ENCODE measurements at regions not wholly inside any gene's neighbourhood (a gene's known extent, or its start where the extent isn't known, plus 50 kb on each side); places are given as distances from the start of the nearest gene placed in this dataset.

DNA sequence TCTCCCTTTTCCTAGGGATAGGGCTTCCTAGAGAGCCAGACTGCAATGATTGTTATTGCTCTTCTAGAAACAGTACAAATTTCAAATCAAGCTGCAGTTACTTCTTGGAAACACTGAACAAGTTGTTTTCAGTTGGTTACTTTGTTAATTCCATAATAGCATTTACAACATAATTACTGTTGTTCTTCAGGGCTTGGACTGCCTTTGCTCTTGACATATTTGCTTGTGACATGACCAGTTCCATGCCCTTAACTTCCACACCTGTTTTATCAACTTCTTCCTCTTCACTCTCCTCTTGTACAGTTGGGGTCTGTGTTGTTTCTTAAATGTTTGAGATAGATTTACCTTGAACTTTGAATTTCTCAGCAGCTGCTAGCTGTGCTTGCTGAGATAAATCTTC is 104.4 kb downstream of the SEC23IP start:
- Mint-ChIP-seq H3K9me3 (peaks cover 7 to 8% of the 10 kb centered on the region in 2 donors), H3K27me3 (peaks cover 46 to 61% of the 10 kb centered on the region in 2 donors), H3K4me1 (ENCODE audit: low read depth in 2 of 2) (no peaks in the 10 kb centered on the region), H3K4me3 (no peak overlapping the region), H3K27ac (no peak overlapping the region), H3K36me3 (ENCODE audit: insufficient read depth) (no peaks in the 10 kb centered on the region)
- ATAC-seq (replicated peaks) (no peak), DNase-seq (no peak)

DNA sequence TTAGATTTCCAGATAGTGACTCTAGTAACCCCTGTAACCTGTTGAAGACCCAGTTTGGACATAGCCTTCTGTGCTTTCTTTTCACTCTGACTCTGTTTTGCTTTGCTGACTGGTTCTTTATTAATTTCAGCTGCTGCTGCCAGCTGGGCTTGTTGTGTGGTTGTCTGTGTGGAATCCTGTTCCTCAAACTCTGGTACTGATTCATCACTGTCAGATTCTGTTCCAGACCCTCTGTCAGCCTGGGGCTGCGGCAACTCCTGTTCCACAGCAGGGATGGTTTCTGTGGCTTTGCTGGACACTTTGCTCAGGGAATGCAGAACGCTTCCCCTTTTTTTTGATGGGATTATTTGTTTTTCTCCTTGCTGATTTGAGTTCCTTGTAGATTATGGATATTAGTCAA is 104.9 kb downstream of the SEC23IP start:
- Mint-ChIP-seq H3K9me3 (peaks cover 7 to 8% of the 10 kb centered on the region in 2 donors), H3K4me3 (no peak overlapping the region), H3K27me3 (peaks cover 41 to 66% of the 10 kb centered on the region in 2 donors), H3K27ac (no peak overlapping the region), H3K36me3 (ENCODE audit: insufficient read depth) (no peaks in the 10 kb centered on the region), H3K4me1 (ENCODE audit: low read depth in 2 of 2) (no peaks in the 10 kb centered on the region)
- DNase-seq (no peak), ATAC-seq (replicated peaks) (no peak)

DNA sequence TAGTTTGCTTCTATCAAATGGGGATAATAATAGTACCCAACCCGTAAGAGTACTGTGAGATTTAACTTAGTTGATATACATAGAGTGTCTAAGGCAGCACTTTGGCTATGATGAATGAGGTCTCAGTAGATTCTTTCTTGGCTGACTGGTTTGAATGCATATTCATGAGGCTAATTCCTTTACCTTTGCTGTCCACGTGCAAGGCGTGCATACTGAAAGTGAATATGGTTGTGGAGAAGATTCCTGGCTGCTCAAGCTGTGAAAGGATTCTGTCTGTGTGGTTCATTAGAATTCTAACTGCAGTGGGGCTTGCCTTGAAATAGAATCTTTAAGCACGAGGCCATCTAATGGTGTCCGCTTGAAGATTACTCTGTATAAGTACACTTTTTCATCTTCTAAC is 110.3 kb downstream of the SEC23IP start:
- ATAC-seq (replicated peaks) (no peak), DNase-seq (no peak)
- no peaks in the 10 kb centered on the region for H3K9me3 Mint-ChIP-seq
- no peak overlapping the region for H3K27ac Mint-ChIP-seq
- H3K4me3 Mint-ChIP-seq, result no peak overlapping the region
- no peaks in the 10 kb centered on the region for H3K4me1 Mint-ChIP-seq (ENCODE audit: low read depth in 2 of 2)
- peaks cover 57 to 75% of the 10 kb centered on the region in 2 donors for H3K27me3 Mint-ChIP-seq
- no peaks in the 10 kb centered on the region for H3K36me3 Mint-ChIP-seq (ENCODE audit: insufficient read depth)

DNA sequence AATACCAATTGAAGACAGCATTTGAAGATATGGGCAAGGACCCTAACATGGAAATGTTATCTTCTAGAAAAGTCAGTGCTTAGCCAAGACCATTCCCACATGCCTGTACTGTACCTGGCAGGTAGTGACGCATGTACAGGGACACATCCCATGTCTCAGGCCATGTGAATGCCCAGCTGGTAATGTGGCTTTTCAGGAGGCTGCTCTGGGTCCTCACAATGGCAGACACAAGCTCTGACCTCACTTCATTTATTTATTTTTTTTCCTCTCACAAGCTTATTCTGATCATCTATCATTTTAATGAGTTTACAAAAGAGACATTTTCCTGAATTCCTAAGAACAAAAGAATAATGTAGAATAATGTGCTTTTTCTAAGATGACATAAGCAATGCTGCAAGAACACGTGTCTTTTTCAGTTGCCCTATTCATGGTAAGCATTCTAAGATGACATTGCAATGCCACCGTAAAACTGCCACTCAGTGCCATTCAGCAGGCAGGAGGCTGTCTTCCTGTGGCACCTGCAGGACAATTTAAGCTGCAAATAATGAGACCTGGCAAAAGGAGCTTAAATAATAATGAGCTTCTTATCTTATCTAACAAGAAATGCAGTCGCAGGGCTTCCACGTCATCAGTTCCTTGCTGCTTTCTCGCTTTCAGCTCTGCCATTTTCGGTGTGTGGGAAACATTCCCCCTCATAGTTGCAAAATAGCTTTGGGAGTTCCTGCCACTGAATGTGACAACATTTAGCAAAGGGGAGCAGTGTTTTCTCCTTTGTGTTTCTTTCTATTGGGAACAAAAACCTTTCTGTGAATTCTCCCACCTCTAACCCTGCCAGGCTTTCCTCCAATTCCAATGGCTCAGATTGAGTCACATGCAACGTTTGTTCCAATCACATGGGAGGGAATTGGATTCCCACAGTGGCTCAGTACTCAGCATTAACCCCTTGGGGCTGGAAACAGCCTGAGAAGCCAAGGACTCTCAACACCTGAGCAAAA is 113.0 kb downstream of the SEC23IP start:
- Mint-ChIP-seq H3K4me1 (ENCODE audit: low read depth in 2 of 2) (no peaks in the 10 kb centered on the region), H3K36me3 (ENCODE audit: insufficient read depth) (no peaks in the 10 kb centered on the region), H3K27me3 (peaks cover 45 to 69% of the 10 kb centered on the region in 2 donors), H3K9me3 (no peaks in the 10 kb centered on the region), H3K4me3 (no peak overlapping the region), H3K27ac (no peak overlapping the region)
- no peak for DNase-seq
- no peak for ATAC-seq (replicated peaks)

DNA sequence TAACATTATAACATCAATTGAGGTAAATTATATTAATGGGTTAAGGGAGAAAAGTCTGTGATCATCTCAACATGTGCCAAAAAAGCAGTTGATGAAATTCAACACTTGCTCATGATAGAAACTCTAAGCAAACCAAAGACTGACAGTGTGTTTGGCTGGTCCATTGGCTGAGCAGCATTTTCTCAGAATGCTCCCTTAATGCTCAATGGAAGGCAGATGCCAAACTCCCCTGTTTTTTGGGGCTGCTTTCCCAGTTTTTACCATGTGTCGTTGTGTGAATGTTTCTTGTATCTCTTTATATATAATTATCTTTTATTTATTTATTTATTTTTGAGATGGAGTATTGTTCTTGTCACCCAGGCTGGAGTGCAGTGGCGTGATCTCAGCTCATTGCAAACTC is 114.7 kb downstream of the SEC23IP start:
- peaks cover 47 to 72% of the 10 kb centered on the region in 2 donors for H3K27me3 Mint-ChIP-seq
- ATAC-seq (replicated peaks) (no peak), DNase-seq (no peak)
- H3K4me3 Mint-ChIP-seq, result no peak overlapping the region
- H3K27ac Mint-ChIP-seq, result no peak overlapping the region
- no peaks in the 10 kb centered on the region for H3K9me3 Mint-ChIP-seq
- no peaks in the 10 kb centered on the region for H3K36me3 Mint-ChIP-seq (ENCODE audit: insufficient read depth)
- no peaks in the 10 kb centered on the region for H3K4me1 Mint-ChIP-seq (ENCODE audit: low read depth in 2 of 2)

DNA sequence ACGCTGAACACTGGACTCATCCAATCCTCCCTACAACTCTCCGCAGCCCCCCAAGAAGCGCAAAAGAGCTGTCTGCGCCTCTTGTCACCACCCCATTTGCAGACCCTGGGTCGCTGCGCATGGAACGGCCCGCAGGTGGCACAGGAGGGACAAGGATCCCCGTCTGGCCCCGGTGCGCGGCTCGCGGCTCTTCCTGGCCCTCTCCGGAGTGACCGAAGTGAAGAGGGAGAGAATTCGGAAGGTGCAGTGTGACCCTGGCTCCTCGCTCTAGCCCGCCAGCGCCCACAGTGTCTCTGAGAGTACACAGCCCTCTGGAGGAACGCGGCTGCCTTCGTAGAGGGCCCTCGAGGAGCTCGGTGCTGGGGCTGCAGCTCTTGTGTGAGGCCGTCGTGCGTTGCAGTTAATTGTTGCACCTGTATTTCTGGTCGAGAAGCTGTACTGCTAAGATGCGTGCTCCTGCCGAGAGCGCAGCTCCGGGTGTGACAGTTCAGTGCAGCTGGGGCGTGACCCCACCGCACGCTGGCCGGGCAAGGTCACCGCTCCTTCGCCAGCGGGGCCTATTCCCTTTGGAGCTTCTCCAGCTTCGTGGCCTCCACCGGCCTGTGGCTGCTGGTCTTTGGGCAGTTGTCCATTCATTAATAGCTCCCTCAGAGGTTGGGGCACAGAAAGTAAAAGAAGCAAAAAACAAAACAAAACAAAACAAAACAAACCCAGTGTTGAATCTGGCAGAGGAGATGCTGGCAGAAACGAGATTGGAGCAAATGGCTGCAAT is 119.0 kb downstream of the SEC23IP start:
- H3K36me3 Mint-ChIP-seq (ENCODE audit: insufficient read depth), result no peaks in the 10 kb centered on the region
- no peak for ATAC-seq (replicated peaks)
- peaks cover 48 to 72% of the 10 kb centered on the region in 2 donors for H3K27me3 Mint-ChIP-seq
- no peaks in the 10 kb centered on the region for H3K9me3 Mint-ChIP-seq
- no peak overlapping the region for H3K4me3 Mint-ChIP-seq
- no peak for DNase-seq
- no peak overlapping the region for H3K27ac Mint-ChIP-seq
- no peaks in the 10 kb centered on the region for H3K4me1 Mint-ChIP-seq (ENCODE audit: low read depth in 2 of 2)

DNA sequence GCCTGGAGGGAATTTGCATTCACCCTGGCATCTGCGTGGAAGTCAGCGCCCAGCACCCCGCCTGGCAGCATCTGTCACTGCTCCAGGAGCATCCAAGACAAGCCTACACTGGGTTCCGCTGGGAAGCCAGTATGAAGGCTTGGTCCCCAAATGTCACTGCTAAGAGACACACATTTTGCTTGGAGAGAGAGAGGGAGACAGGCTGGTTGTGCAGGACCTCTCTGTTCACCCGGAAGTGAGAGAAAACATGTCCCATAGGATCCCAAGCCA is 119.5 kb downstream of the SEC23IP start:
- H3K27me3 Mint-ChIP-seq, result peaks cover 48 to 74% of the 10 kb centered on the region in 2 donors
- no peaks in the 10 kb centered on the region for H3K9me3 Mint-ChIP-seq
- H3K27ac Mint-ChIP-seq, result no peak overlapping the region
- no peaks in the 10 kb centered on the region for H3K4me1 Mint-ChIP-seq (ENCODE audit: low read depth in 2 of 2)
- no peak overlapping the region for H3K4me3 Mint-ChIP-seq
- H3K36me3 Mint-ChIP-seq (ENCODE audit: insufficient read depth), result no peaks in the 10 kb centered on the region
- no peak for DNase-seq
- ATAC-seq (replicated peaks), result no peak

DNA sequence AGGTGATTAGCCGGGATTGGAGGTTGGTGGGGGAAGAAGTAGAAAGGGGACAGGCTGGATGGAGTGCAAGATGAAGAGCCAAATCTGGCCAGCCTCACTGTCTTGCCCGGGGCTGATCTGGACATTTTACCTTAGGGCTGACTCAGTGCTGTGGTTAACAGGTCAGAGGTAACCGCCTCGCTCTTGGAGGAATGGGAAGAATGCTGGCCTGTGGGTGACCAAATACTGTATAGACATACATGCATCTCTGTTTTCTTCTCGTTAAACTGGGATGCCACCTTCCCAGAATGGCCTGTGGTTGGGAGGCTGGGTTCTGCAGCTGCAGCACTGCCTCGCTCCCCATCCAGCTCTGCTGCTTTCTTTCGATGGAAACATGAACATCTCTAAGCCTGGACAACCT is 120.0 kb downstream of the SEC23IP start:
- no peaks in the 10 kb centered on the region for H3K36me3 Mint-ChIP-seq (ENCODE audit: insufficient read depth)
- peaks cover 48 to 74% of the 10 kb centered on the region in 2 donors for H3K27me3 Mint-ChIP-seq
- H3K4me3 Mint-ChIP-seq, result no peak overlapping the region
- ATAC-seq (replicated peaks) (no peak), DNase-seq (no peak)
- H3K9me3 Mint-ChIP-seq, result no peaks in the 10 kb centered on the region
- no peak overlapping the region for H3K27ac Mint-ChIP-seq
- H3K4me1 Mint-ChIP-seq (ENCODE audit: low read depth in 2 of 2), result no peaks in the 10 kb centered on the region

DNA sequence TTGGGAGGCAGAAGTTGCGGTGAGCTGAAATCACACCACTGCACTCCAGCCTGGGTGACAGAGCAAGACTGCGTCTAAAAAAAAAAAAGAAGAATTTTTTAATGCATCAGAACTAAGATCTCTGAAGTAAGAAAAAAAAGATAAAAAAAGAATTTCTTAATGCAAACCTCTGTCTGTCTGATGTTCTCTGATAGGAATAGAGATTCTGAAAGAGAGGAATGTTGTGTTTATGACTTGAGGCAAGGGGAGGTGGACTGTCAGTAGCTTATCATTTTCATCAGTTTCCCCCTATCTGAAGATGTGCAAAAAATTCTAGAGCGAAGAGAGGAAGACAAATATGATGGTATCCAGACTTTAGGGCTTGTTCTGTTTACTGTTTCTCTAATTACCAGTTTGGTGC is 121.5 kb downstream of the SEC23IP start:
- no peak for DNase-seq
- Mint-ChIP-seq H3K36me3 (ENCODE audit: insufficient read depth) (no peaks in the 10 kb centered on the region), H3K27ac (no peak overlapping the region), H3K9me3 (no peaks in the 10 kb centered on the region), H3K4me3 (no peak overlapping the region), H3K4me1 (ENCODE audit: low read depth in 2 of 2) (no peaks in the 10 kb centered on the region), H3K27me3 (peaks cover 48 to 72% of the 10 kb centered on the region in 2 donors)
- ATAC-seq (replicated peaks), result no peak

DNA sequence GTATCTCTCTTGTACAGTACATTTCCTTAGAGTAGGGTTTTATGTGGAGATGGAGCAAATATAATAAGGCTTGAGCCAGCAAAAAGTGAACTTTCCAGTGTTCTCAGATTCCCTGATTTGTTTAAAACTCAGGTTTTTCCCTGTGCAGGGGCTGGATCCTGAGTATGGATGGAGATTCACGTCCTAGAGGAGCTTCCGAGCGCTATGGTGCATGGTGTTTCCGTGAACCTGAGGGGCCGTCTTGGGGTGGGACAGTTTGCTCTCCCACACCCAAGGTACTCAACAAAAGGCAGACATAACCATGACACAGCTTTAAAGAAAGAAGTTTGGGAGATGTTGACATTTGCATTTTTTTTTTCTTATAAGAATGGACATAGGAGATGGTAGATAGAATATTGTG is 122.5 kb downstream of the SEC23IP start:
- H3K27me3 Mint-ChIP-seq, result peaks cover 49 to 72% of the 10 kb centered on the region in 2 donors
- no peak for ATAC-seq (replicated peaks)
- no peak for DNase-seq
- no peaks in the 10 kb centered on the region for H3K4me1 Mint-ChIP-seq (ENCODE audit: low read depth in 2 of 2)
- H3K9me3 Mint-ChIP-seq, result no peaks in the 10 kb centered on the region
- no peaks in the 10 kb centered on the region for H3K36me3 Mint-ChIP-seq (ENCODE audit: insufficient read depth)
- H3K4me3 Mint-ChIP-seq, result no peak overlapping the region
- no peak overlapping the region for H3K27ac Mint-ChIP-seq

DNA sequence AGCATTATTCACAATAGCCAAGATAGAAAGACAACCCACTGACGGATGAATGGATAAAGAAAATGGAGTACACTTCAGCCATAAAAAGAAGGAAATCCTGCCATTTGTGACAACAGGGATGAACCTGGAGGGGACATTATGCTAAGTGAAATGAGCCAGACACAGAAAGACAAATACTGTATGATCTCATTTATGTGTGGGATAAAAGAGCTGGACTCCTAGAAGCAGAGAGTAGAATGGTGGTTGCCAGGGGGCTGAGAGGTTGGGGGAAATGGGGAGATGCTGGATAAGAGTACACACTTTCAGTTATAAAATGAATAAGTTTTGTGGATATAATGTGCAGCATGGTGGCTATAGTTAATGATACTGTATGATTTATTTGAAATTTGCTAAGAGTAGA is 124.4 kb downstream of the SEC23IP start:
- no peak overlapping the region for H3K27ac Mint-ChIP-seq
- no peaks in the 10 kb centered on the region for H3K36me3 Mint-ChIP-seq (ENCODE audit: insufficient read depth)
- DNase-seq (no peak), ATAC-seq (replicated peaks) (no peak)
- H3K9me3 Mint-ChIP-seq, result no peaks in the 10 kb centered on the region
- H3K4me3 Mint-ChIP-seq, result no peak overlapping the region
- H3K27me3 Mint-ChIP-seq, result peaks cover 47 to 72% of the 10 kb centered on the region in 2 donors
- H3K4me1 Mint-ChIP-seq (ENCODE audit: low read depth in 2 of 2), result no peaks in the 10 kb centered on the region

DNA sequence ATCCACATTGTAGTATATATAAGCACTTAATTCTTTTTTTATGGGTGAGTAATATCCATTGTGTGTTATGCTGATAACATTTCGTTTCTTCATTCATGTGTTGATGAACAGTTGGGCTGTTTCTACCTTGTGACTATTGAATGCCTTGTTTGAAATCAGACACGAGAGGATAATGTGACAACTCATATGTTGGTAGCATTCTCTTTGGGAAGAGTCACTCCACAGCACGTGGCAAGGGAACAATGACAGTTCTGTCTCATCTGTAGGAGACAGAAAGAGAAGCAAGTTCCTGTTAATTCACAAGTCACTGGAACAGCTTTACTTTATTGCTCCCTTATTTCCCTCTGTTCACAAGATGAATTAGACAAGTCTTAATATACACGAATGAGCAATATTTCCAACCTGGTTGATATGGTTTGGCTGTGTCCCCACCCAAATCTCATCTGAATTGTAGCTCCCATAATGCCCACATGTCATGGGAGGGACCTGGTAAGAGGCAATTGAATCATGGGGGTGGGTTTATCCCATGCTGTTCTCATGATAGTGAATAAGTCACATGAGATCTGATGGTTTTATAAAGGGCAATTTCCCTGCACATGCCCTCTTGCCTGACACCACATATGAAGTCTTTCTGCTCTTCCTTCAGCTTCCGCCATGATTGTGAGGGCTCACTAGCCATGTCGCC is 125.3 kb downstream of the SEC23IP start:
- H3K9me3 Mint-ChIP-seq, result no peaks in the 10 kb centered on the region
- DNase-seq (no peak), ATAC-seq (replicated peaks) (no peak)
- no peaks in the 10 kb centered on the region for H3K36me3 Mint-ChIP-seq (ENCODE audit: insufficient read depth)
- H3K27me3 Mint-ChIP-seq, result peaks cover 44 to 72% of the 10 kb centered on the region in 2 donors
- H3K4me3 Mint-ChIP-seq, result no peak overlapping the region
- no peaks in the 10 kb centered on the region for H3K4me1 Mint-ChIP-seq (ENCODE audit: low read depth in 2 of 2)
- H3K27ac Mint-ChIP-seq, result no peak overlapping the region

DNA sequence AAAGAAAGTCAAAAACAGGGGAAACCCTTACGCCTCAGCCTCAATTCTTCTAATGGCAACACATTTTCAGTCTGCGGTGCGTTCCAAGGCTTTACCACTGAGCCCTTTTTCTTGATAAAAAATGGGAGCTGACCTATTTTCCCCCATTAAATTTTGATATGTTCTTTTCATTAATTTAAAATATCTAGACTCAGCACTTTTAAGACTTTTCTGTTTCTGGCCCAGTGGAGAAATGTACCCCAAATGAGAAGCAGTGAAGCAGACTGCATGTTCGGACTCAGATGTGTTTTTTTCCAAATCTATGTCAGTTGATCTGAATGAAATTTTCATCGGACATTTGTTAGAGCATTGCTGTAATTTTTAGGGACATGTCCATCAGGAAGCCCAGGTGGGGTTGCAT is 126.2 kb downstream of the SEC23IP start:
- Mint-ChIP-seq H3K4me3 (no peak overlapping the region), H3K4me1 (ENCODE audit: low read depth in 2 of 2) (no peaks in the 10 kb centered on the region), H3K9me3 (no peaks in the 10 kb centered on the region), H3K27me3 (peaks cover 48 to 72% of the 10 kb centered on the region in 2 donors), H3K27ac (no peak overlapping the region), H3K36me3 (ENCODE audit: insufficient read depth) (no peaks in the 10 kb centered on the region)
- DNase-seq (no peak), ATAC-seq (replicated peaks) (no peak)

Measured in effector memory CD8-positive, alpha-beta T cell (primary cell).